ENCODE measurements at regions not wholly inside any gene's neighbourhood (a gene's known extent, or its start where the extent isn't known, plus 50 kb on each side); places are given as distances from the start of the nearest gene placed in this dataset.

- ChIA-PET CTCF (no interaction called here), POLR2A (no interaction called here)
- TF ChIP-seq KDM1A (IDR thresholded peaks at IDR 0.05; ENCODE audit: low read depth) = no peak
- no peak for TF ChIP-seq PBX3 (IDR thresholded peaks at IDR 0.05)
- TF ChIP-seq HMGXB4 (CRISPR knock-in tag; IDR thresholded peaks at IDR 0.05; ENCODE audit: borderline replicate concordance) = no peak
- TF ChIP-seq ZNF302 (CRISPR knock-in tag; IDR thresholded peaks at IDR 0.05) = no peak
- no peak for TF ChIP-seq GATA3 (IDR thresholded peaks at IDR 0.05; ENCODE audit: borderline replicate concordance)
- no peak for TF ChIP-seq NR3C1 (IDR thresholded peaks at IDR 0.05)
- TF ChIP-seq ZC3H11A (IDR thresholded peaks at IDR 0.05) = no peak
- TF ChIP-seq TP53 (CRISPR knock-in tag; IDR thresholded peaks at IDR 0.05) = no peak
- Histone ChIP-seq H3K9me3 (no peaks in the 10 kb centered on the region), H3K27ac (no peak overlapping the region), H3K4me2 (no peak overlapping the region), H3K4me1 (no peaks in the 10 kb centered on the region), H3K4me3 (no peak overlapping the region)
- no peak for DNase-seq (ENCODE audit: low read depth in 1 of 2, low spot score in 1 of 2)
- 18% methylated on average over 2 of the region's 2 CpGs for WGBS (ENCODE audit: missing lambda C conversion rate)
- ATAC-seq = no peak
- FAIRE-seq = no peak
Observed at GRCh38 chr2:155391613-155392130, 693.2 kb downstream of the KCNJ3 start.

- Histone ChIP-seq H3K4me1 (no peaks in the 10 kb centered on the region), H3K4me3 (no peak overlapping the region), H3K4me2 (no peak overlapping the region), H3K27ac (no peak overlapping the region), H3K9me3 (no peaks in the 10 kb centered on the region)
- ChIA-PET POLR2A (no interaction called here), CTCF (interaction anchor here (0.6 kb wide), 1 partner anchor 645 kb away, joined by 3 read pairs; no protein-coding TSS in a partner anchor)
- TF ChIP-seq HDAC2 (IDR thresholded peaks at IDR 0.05) (no peak), HOXB13 (CRISPR knock-in tag; IDR thresholded peaks at IDR 0.05; ENCODE audit: low read depth) (no peak), CHD4 (IDR thresholded peaks at IDR 0.05; ENCODE audit: borderline replicate concordance) (no peak), HEYL (CRISPR knock-in tag; IDR thresholded peaks at IDR 0.05) (no peak), PBX3 (IDR thresholded peaks at IDR 0.05) (no peak), NR3C1 (IDR thresholded peaks at IDR 0.05) (no peak), GATA3 (IDR thresholded peaks at IDR 0.05; ENCODE audit: borderline replicate concordance) (no peak), NFE2L2 (conservative IDR thresholded peaks at IDR 0.05; ENCODE audit: low read length) (no peak), MAX (IDR thresholded peaks at IDR 0.05) (no peak), HES2 (IDR thresholded peaks at IDR 0.05) (no peak), FOXS1 (CRISPR knock-in tag; IDR thresholded peaks at IDR 0.05) (no peak), CTCF (IDR thresholded peaks at IDR 0.05) (no peak), MAFK (IDR thresholded peaks at IDR 0.05; ENCODE audit: partially characterized antibody) (no peak), SMC3 (IDR thresholded peaks at IDR 0.05) (no peak), POLR2A (IDR thresholded peaks at IDR 0.05; ENCODE audit: low read length) (no peak), HOXB5 (CRISPR knock-in tag; IDR thresholded peaks at IDR 0.05) (no peak), ZSCAN20 (CRISPR knock-in tag; IDR thresholded peaks at IDR 0.05) (no peak), RCOR1 (IDR thresholded peaks at IDR 0.05; ENCODE audit: low read depth, low read length) (no peak), PHF8 (IDR thresholded peaks at IDR 0.05; ENCODE audit: borderline replicate concordance, low read depth) (no peak)
- WGBS (ENCODE audit: missing lambda C conversion rate) = 36% methylated on average over 1 of the region's 1 CpG
- no peak for DNase-seq (ENCODE audit: low read depth in 1 of 2, low spot score in 1 of 2)
- FAIRE-seq = no peak
- no peak for ATAC-seq
Observed at GRCh38 chr2:155389224-155389623, 690.7 kb downstream of the KCNJ3 start.

Measured in A549 (cell line).